Neural cell (in vitro differentiated cells): ENCODE measurements at regions not wholly inside any gene's neighbourhood (a gene's known extent, or its start where the extent isn't known, plus 50 kb on each side); places are given as distances from the start of the nearest gene placed in this dataset.

Source experiments
- H2AFZ ChIP-seq: fragments of 200-600, 300-800 bp; sonication (generic), shearing (Covaris generic); 2 replicates; pipeline ENCODE4 v1.6.0; 2014; ENCODE audit warnings: low read depth, mild to moderate bottlenecking, antibody characterized with exemption, low read length, moderate library complexity
- H3F3A ChIP-seq: fragments of 200-600 bp; shearing (Covaris generic); 2 replicates; pipeline ENCODE4 v1.6.1; 2016; ENCODE audit warnings: mild to moderate bottlenecking, moderate library complexity, mixed read lengths, antibody characterized with exemption, low read length; ENCODE audit not compliant: insufficient read depth, poor library complexity, severe bottlenecking
- H3K27ac ChIP-seq: fragments of 200-600, 300-800 bp; sonication (generic), shearing (Covaris generic); 2 replicates; pipeline ENCODE4 v1.5.1; 2014; ENCODE audit warnings: mild to moderate bottlenecking, low read length, moderate library complexity
- H3K27me3 ChIP-seq: fragments of 300-800, 200-600 bp; sonication (generic), shearing (Covaris generic); 2 replicates; pipeline ENCODE4 v1.6.0; 2014; ENCODE audit warnings: mild to moderate bottlenecking, low read depth, low read length, moderate library complexity; ENCODE audit not compliant: insufficient read depth
- H3K36me3 ChIP-seq: fragments of 300-800, 200-600 bp; sonication (generic), shearing (Covaris generic); 2 replicates; pipeline ENCODE4 v1.5.1; 2014; ENCODE audit warnings: mild to moderate bottlenecking, antibody characterized with exemption, low read length, moderate library complexity; ENCODE audit not compliant: insufficient read depth
- H3K4me2 ChIP-seq: fragments of 300-800, 200-600 bp; sonication (generic), shearing (Covaris generic); 2 replicates; pipeline ENCODE4 v1.6.0; 2014; ENCODE audit warnings: mild to moderate bottlenecking, low read length
- H3K4me3 ChIP-seq: fragments of 300-800, 200-600 bp; sonication (generic), shearing (Covaris generic); 2 replicates; pipeline ENCODE4 v1.5.1; 2014; ENCODE audit warnings: mild to moderate bottlenecking, low read length, moderate library complexity
- H3K79me2 ChIP-seq: fragments of 200-600 bp; shearing (Covaris generic); replicated peaks from 2 replicates; pipeline ENCODE4 v1.6.0; 2014; ENCODE audit warnings: mild to moderate bottlenecking, low read length, moderate library complexity; ENCODE audit not compliant: insufficient read depth
- H3K9ac ChIP-seq: fragments of 300-800, 200-600 bp; sonication (generic), shearing (Covaris generic); 2 replicates; pipeline ENCODE4 v1.6.1; 2016; ENCODE audit warnings: mild to moderate bottlenecking, low read length, mixed read lengths
- H3K9me2 ChIP-seq: fragments of 200-600 bp; shearing (Covaris generic); 2 replicates; pipeline ENCODE4 v1.6.1; 2016; ENCODE audit warnings: mild to moderate bottlenecking, low read length, mixed read lengths; ENCODE audit not compliant: insufficient read depth
- H3K9me3 ChIP-seq: fragments of 200-600, 300-800 bp; sonication (generic), shearing (Covaris generic); 2 replicates; pipeline ENCODE4 v1.6.1; 2016; ENCODE audit warnings: mild to moderate bottlenecking, mixed run types, low read length, moderate library complexity, mixed read lengths
- H4K20me1 ChIP-seq: fragments of 200-600 bp; shearing (Covaris generic); 2 replicates; pipeline ENCODE4 v1.6.1; 2016; ENCODE audit warnings: mild to moderate bottlenecking, mixed run types; ENCODE audit not compliant: insufficient read depth
- EP300 ChIP-seq: fragments of 450-650 bp; conservative IDR thresholded peaks from 2 replicates; pipeline ENCODE4 v1.6.1; 2014; ENCODE audit warnings: antibody characterized with exemption, mild to moderate bottlenecking, moderate library complexity; ENCODE audit not compliant: poor library complexity, severe bottlenecking
- EZH2 ChIP-seq: fragments of 200-600, 300-800 bp; shearing (Covaris generic), sonication (generic); IDR thresholded peaks from 2 replicates; pipeline ENCODE4 v1.6.1; 2014; ENCODE audit warnings: antibody characterized with exemption, low read length, borderline replicate concordance, mild to moderate bottlenecking; ENCODE audit not compliant: insufficient read depth, poor library complexity, severe bottlenecking
- MXI1 ChIP-seq: fragments of 450-650 bp; conservative IDR thresholded peaks from 2 replicates; pipeline ENCODE4 v1.6.1; 2014; ENCODE audit warnings: antibody characterized with exemption, mild to moderate bottlenecking; ENCODE audit not compliant: poor library complexity, severe bottlenecking
- POLR2AphosphoS5 ChIP-seq: IDR thresholded peaks from 2 replicates; pipeline ENCODE4 v1.6.1; 2012
- RAD21 ChIP-seq: fragments of 450-650 bp; conservative IDR thresholded peaks from 2 replicates; pipeline ENCODE4 v1.6.1; 2014; ENCODE audit warnings: antibody characterized with exemption, mild to moderate bottlenecking, moderate library complexity
- REST ChIP-seq: IDR thresholded peaks from 2 replicates; pipeline ENCODE4 v1.6.1; 2012; ENCODE audit warnings: borderline replicate concordance
- SMC3 ChIP-seq: fragments of 450-650 bp; conservative IDR thresholded peaks from 2 replicates; pipeline ENCODE4 v1.6.1; 2014; ENCODE audit warnings: antibody characterized with exemption, mild to moderate bottlenecking, moderate library complexity; ENCODE audit not compliant: poor library complexity
- TAF1 ChIP-seq: IDR thresholded peaks from 2 replicates; pipeline ENCODE4 v1.6.1; 2012; ENCODE audit warnings: low read depth
- TF ChIP-seq, protein P1 (sequence below): fragments of 450-650 bp; IDR thresholded peaks from 2 replicates; pipeline ENCODE4 v1.5.1; 2014; ENCODE audit warnings: antibody characterized with exemption, mild to moderate bottlenecking, moderate library complexity; ENCODE audit not compliant: poor library complexity, severe bottlenecking

- no peaks in the 10 kb centered on the region for H3K36me3 ChIP-seq
- no peaks in the 10 kb centered on the region for H4K20me1 ChIP-seq
- no peak overlapping the region for H3K27ac ChIP-seq
- no peak overlapping the region for H3K4me3 ChIP-seq
- no peaks in the 10 kb centered on the region for H3K9me2 ChIP-seq
- no peak for TF ChIP-seq EP300
- H3K9me3 ChIP-seq, result no peaks in the 10 kb centered on the region
- H3F3A ChIP-seq, result no peaks in the 10 kb centered on the region
- no peak overlapping the region for H2AFZ ChIP-seq
- H3K4me2 ChIP-seq, result no peak overlapping the region
- H3K9ac ChIP-seq, result no peak overlapping the region
- no peaks in the 10 kb centered on the region for H3K27me3 ChIP-seq
- no peaks in the 10 kb centered on the region for H3K79me2 ChIP-seq
These were observed 68.1 kb upstream of the STK39 start for GRCh38 chr2:168315331-168316072.

- TF ChIP-seq RAD21 (no peak), TAF1 (no peak), EZH2 (no peak), REST (no peak), POLR2AphosphoS5 (no peak), EP300 (no peak), SMC3 (no peak), MXI1 (no peak)
- TF ChIP-seq, protein P1, sequence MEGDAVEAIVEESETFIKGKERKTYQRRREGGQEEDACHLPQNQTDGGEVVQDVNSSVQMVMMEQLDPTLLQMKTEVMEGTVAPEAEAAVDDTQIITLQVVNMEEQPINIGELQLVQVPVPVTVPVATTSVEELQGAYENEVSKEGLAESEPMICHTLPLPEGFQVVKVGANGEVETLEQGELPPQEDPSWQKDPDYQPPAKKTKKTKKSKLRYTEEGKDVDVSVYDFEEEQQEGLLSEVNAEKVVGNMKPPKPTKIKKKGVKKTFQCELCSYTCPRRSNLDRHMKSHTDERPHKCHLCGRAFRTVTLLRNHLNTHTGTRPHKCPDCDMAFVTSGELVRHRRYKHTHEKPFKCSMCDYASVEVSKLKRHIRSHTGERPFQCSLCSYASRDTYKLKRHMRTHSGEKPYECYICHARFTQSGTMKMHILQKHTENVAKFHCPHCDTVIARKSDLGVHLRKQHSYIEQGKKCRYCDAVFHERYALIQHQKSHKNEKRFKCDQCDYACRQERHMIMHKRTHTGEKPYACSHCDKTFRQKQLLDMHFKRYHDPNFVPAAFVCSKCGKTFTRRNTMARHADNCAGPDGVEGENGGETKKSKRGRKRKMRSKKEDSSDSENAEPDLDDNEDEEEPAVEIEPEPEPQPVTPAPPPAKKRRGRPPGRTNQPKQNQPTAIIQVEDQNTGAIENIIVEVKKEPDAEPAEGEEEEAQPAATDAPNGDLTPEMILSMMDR, result no peak
- Histone ChIP-seq H4K20me1 (no peaks in the 10 kb centered on the region), H3K27ac (no peak overlapping the region)
These were observed 68.7 kb upstream of the STK39 start for GRCh38 chr2:168316073-168316440.

GRCh38 chr2:168317282-168317681, 69.9 kb upstream of the STK39 start:
- Histone ChIP-seq H3K9ac (no peak overlapping the region), H3F3A (no peaks in the 10 kb centered on the region), H3K9me2 (no peaks in the 10 kb centered on the region), H3K27ac (no peak overlapping the region), H3K4me3 (no peak overlapping the region), H3K9me3 (no peaks in the 10 kb centered on the region), H3K79me2 (no peaks in the 10 kb centered on the region), H4K20me1 (no peaks in the 10 kb centered on the region), H3K4me2 (no peak overlapping the region), H3K36me3 (no peaks in the 10 kb centered on the region), H2AFZ (no peak overlapping the region), H3K27me3 (no peaks in the 10 kb centered on the region)
- TF ChIP-seq TAF1 (no peak), MXI1 (no peak), EP300 (no peak), RAD21 (no peak), POLR2AphosphoS5 (no peak), REST (no peak), EZH2 (no peak), SMC3 (no peak)
- TF ChIP-seq, protein P1, result no peak

More at GRCh38 chr2:168316073-168316440, 68.7 kb upstream of the STK39 start:
- Histone ChIP-seq H3K4me3 (no peak overlapping the region), H3K36me3 (no peaks in the 10 kb centered on the region), H3K27me3 (no peaks in the 10 kb centered on the region), H2AFZ (no peak overlapping the region), H3K9me2 (no peaks in the 10 kb centered on the region), H3F3A (no peaks in the 10 kb centered on the region), H3K79me2 (no peaks in the 10 kb centered on the region), H3K9me3 (no peaks in the 10 kb centered on the region), H3K9ac (no peak overlapping the region), H3K4me2 (no peak overlapping the region)
